DOHH2 (cell line): ENCODE measurements at regions not wholly inside any gene's neighbourhood (a gene's known extent, or its start where the extent isn't known, plus 50 kb on each side); places are given as distances from the start of the nearest gene placed in this dataset.
"Not testable (repeated sequence)": the region's sequence is repeated elsewhere in the genome, so short reads cannot be mapped to it uniquely, and the experiment has no call there.

Experiments
- H3F3A ChIP-seq: fragments of 200-600 bp; sonication (generic), shearing (Covaris generic); 2 replicates; pipeline ENCODE4 v1.6.0; 2016; ENCODE audit warnings: antibody characterized with exemption, mild to moderate bottlenecking; ENCODE audit not compliant: control insufficient read depth, insufficient read depth
- H3K27ac ChIP-seq: fragments of 200-600 bp; sonication (generic); 2 replicates; pipeline ENCODE4 v1.5.1; 2014; ENCODE audit warnings: low read depth, mild to moderate bottlenecking, low read length, moderate library complexity
- H3K27me3 ChIP-seq: fragments of 200-600 bp; sonication (generic); 2 replicates; pipeline ENCODE4 v1.6.1; 2014; ENCODE audit warnings: mild to moderate bottlenecking, low read length, mixed read lengths; ENCODE audit not compliant: control insufficient read depth
- H3K36me3 ChIP-seq: fragments of 200-600 bp; sonication (generic); 2 replicates; pipeline ENCODE4 v1.6.1; 2014; ENCODE audit warnings: mild to moderate bottlenecking, low read length, moderate library complexity, mixed read lengths; ENCODE audit not compliant: control insufficient read depth
- H3K4me1 ChIP-seq: fragments of 200-600 bp; sonication (generic); 2 replicates; pipeline ENCODE4 v1.6.1; 2014; ENCODE audit warnings: mild to moderate bottlenecking, low read length, mixed read lengths; ENCODE audit not compliant: control insufficient read depth
- H3K4me2 ChIP-seq: fragments of 200-600 bp; sonication (generic); 2 replicates; pipeline ENCODE4 v1.6.0; 2014; ENCODE audit warnings: mild to moderate bottlenecking, low read length, moderate library complexity
- H3K4me3 ChIP-seq: fragments of 200-600 bp; sonication (generic); 2 replicates; pipeline ENCODE4 v1.5.1; 2014; ENCODE audit warnings: mild to moderate bottlenecking, low read length, mixed read lengths
- H3K79me2 ChIP-seq: fragments of 200-600 bp; sonication (generic); 2 replicates; pipeline ENCODE4 v1.6.1; 2014; ENCODE audit warnings: mild to moderate bottlenecking, low read length, mixed read lengths; ENCODE audit not compliant: control insufficient read depth
- H3K9me2 ChIP-seq: fragments of 200-600 bp; sonication (generic); replicated peaks from 2 replicates; pipeline ENCODE4 v1.6.1; 2014; ENCODE audit warnings: mild to moderate bottlenecking, low read length, mixed read lengths; ENCODE audit not compliant: control insufficient read depth
- H3K9me3 ChIP-seq: fragments of 200-600 bp; sonication (generic); 2 replicates; pipeline ENCODE4 v1.6.1; 2014; ENCODE audit warnings: antibody characterized with exemption, low read length, mixed read lengths; ENCODE audit not compliant: control insufficient read depth, insufficient read depth
- H4K20me1 ChIP-seq: fragments of 200-600 bp; sonication (generic); 2 replicates; pipeline ENCODE4 v1.6.0; 2014; ENCODE audit warnings: low read depth, mild to moderate bottlenecking, antibody characterized with exemption, low read length, moderate library complexity; ENCODE audit not compliant: control insufficient read depth, insufficient read depth
- CTCF ChIP-seq: fragments of 200-600 bp; sonication (generic); IDR thresholded peaks from one replicate; pipeline ENCODE4 v1.5.1; 2014; ENCODE audit warnings: antibody characterized with exemption, mild to moderate bottlenecking, low read depth, low read length; ENCODE audit not compliant: poor library complexity, severe bottlenecking
- EZH2phosphoT487 ChIP-seq: fragments of 200-600 bp; sonication (generic); IDR thresholded peaks from 2 replicates; pipeline ENCODE4 v1.6.1; 2017; ENCODE audit warnings: borderline replicate concordance, mild to moderate bottlenecking, antibody characterized with exemption, low read length, moderate library complexity, mixed read lengths

GRCh38 chr4:79198951-79199587 is 126.8 kb downstream of the NAA11 start:
- H3K4me2 ChIP-seq: no peak overlapping the region

GRCh38 chr4:79197275-79198009 is 128.4 kb downstream of the NAA11 start:
- TF ChIP-seq CTCF (no peak), EZH2phosphoT487 (no peak)
- H3K36me3 ChIP-seq: no peaks in the 10 kb centered on the region
- H3K79me2 ChIP-seq: no peaks in the 10 kb centered on the region
- no peaks in the 10 kb centered on the region for H3K9me2 ChIP-seq
- H3K9me3 ChIP-seq: no peaks in the 10 kb centered on the region
- no peaks in the 10 kb centered on the region for H3K27me3 ChIP-seq
- H3K4me1 ChIP-seq: no peaks in the 10 kb centered on the region
- H4K20me1 ChIP-seq: no peaks in the 10 kb centered on the region
- H3F3A ChIP-seq: no peaks in the 10 kb centered on the region
- H3K4me2 ChIP-seq: no peak overlapping the region
- H3K27ac ChIP-seq: no peak overlapping the region
- no peak overlapping the region for H3K4me3 ChIP-seq

More at GRCh38 chr4:79198951-79199587, 126.8 kb downstream of the NAA11 start:
- no peaks in the 10 kb centered on the region for H3F3A ChIP-seq
- H4K20me1 ChIP-seq: no peaks in the 10 kb centered on the region
- no peaks in the 10 kb centered on the region for H3K27me3 ChIP-seq
- TF ChIP-seq EZH2phosphoT487: no peak
- no peak for TF ChIP-seq CTCF
- H3K4me3 ChIP-seq: no peak overlapping the region
- H3K27ac ChIP-seq: no peak overlapping the region
- H3K9me3 ChIP-seq: no peaks in the 10 kb centered on the region
- no peaks in the 10 kb centered on the region for H3K4me1 ChIP-seq
- H3K9me2 ChIP-seq: no peaks in the 10 kb centered on the region
- H3K36me3 ChIP-seq: no peaks in the 10 kb centered on the region
- no peaks in the 10 kb centered on the region for H3K79me2 ChIP-seq

- H3K4me3 ChIP-seq, H3K4me2 ChIP-seq, H4K20me1 ChIP-seq, H3K4me1 ChIP-seq, H3K9me3 ChIP-seq, H3K79me2 ChIP-seq, H3K9me2 ChIP-seq, H3F3A ChIP-seq, H3K27ac ChIP-seq, H3K27me3 ChIP-seq, H3K36me3 ChIP-seq: not testable (repeated sequence)
These were observed 134.6 kb downstream of the NAA11 start for GRCh38 chr4:79191292-79191691.

GRCh38 chr4:79185526-79186045 is 140.3 kb downstream of the NAA11 start:
- Histone ChIP-seq H3K9me2 (no peaks in the 10 kb centered on the region), H3K4me1 (no peaks in the 10 kb centered on the region), H3K27me3 (no peaks in the 10 kb centered on the region), H3F3A (no peaks in the 10 kb centered on the region), H3K9me3 (no peaks in the 10 kb centered on the region), H3K79me2 (no peaks in the 10 kb centered on the region), H3K36me3 (no peaks in the 10 kb centered on the region), H3K4me2 (no peak overlapping the region), H3K4me3 (no peak overlapping the region), H3K27ac (no peak overlapping the region), H4K20me1 (no peaks in the 10 kb centered on the region)
- no peak for TF ChIP-seq EZH2phosphoT487
- no peak for TF ChIP-seq CTCF
